ENCODE measurements at regions not wholly inside any gene's neighbourhood (a gene's known extent, or its start where the extent isn't known, plus 50 kb on each side); places are given as distances from the start of the nearest gene placed in this dataset.

- TF ChIP-seq, protein P1, sequence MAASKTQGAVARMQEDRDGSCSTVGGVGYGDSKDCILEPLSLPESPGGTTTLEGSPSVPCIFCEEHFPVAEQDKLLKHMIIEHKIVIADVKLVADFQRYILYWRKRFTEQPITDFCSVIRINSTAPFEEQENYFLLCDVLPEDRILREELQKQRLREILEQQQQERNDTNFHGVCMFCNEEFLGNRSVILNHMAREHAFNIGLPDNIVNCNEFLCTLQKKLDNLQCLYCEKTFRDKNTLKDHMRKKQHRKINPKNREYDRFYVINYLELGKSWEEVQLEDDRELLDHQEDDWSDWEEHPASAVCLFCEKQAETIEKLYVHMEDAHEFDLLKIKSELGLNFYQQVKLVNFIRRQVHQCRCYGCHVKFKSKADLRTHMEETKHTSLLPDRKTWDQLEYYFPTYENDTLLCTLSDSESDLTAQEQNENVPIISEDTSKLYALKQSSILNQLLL (CRISPR knock-in tag; IDR thresholded peaks at IDR 0.05; ENCODE audit: borderline replicate concordance) = no peak
- TF ChIP-seq POLR2AphosphoS5 (IDR thresholded peaks at IDR 0.05; ENCODE audit: control insufficient read depth, insufficient read depth, low read depth, low read length) (no peak), GABPA (tag; conservative IDR thresholded peaks at IDR 0.05; ENCODE audit: low read depth) (no peak), ZHX1 (conservative IDR thresholded peaks at IDR 0.05; ENCODE audit: low read length) (no peak), CTCF (IDR thresholded peaks at IDR 0.05 in 2 of 3, conservative IDR thresholded peaks at IDR 0.05 in 1 of 3; ENCODE audit: insufficient read depth in 2 of 3, low read depth in 1 of 3, low read length in 3 of 3) (no peak), ZBED1 (IDR thresholded peaks at IDR 0.05) (no peak), BHLHE40 (IDR thresholded peaks at IDR 0.05; ENCODE audit: low read length) (no peak), EZH2 (IDR thresholded peaks at IDR 0.05; ENCODE audit: borderline replicate concordance, low read depth, low read length) (no peak), ZNF232 (CRISPR knock-in tag; IDR thresholded peaks at IDR 0.05) (no peak), ATF3 (IDR thresholded peaks at IDR 0.05) (no peak), ATF3 (CRISPR knock-in tag; conservative IDR thresholded peaks at IDR 0.05) (no peak), FOXK1 (CRISPR knock-in tag; IDR thresholded peaks at IDR 0.05; ENCODE audit: borderline replicate concordance) (no peak), ESRRA (IDR thresholded peaks at IDR 0.05; ENCODE audit: borderline replicate concordance, low read depth) (no peak), USF2 (CRISPR knock-in tag; IDR thresholded peaks at IDR 0.05) (no peak)
Measured at GRCh38 chr15:70204652-70205051, 106.9 kb upstream of the TLE3 start.
